Trophoblast cell (in vitro differentiated cells and primary cell): ENCODE measurements at regions not wholly inside any gene's neighbourhood (a gene's known extent, or its start where the extent isn't known, plus 50 kb on each side); places are given as distances from the start of the nearest gene placed in this dataset.

ENCODE experiments used
- DNase-seq, 2 donors: peaks; one replicate each; pipeline ENCODE4 v3.0.0-alpha.2; 2016
- H2AFZ ChIP-seq: 2 replicates; pipeline ENCODE4 v1.6.1; 2013; ENCODE audit warnings: low read length, moderate library complexity, mild to moderate bottlenecking; ENCODE audit not compliant: insufficient read depth, poor library complexity
- H2AK5ac ChIP-seq: 2 replicates; pipeline ENCODE4 v1.6.1; 2013; ENCODE audit warnings: mild to moderate bottlenecking, low read length
- H2BK120ac ChIP-seq: 2 replicates; pipeline ENCODE4 v1.6.1; 2013; ENCODE audit warnings: low read length, mild to moderate bottlenecking, moderate library complexity; ENCODE audit not compliant: insufficient read depth, poor library complexity
- H2BK12ac ChIP-seq: 2 replicates; pipeline ENCODE4 v1.6.1; 2013; ENCODE audit warnings: mild to moderate bottlenecking, low read length, moderate library complexity
- H2BK5ac ChIP-seq: 2 replicates; pipeline ENCODE4 v1.6.1; 2013; ENCODE audit warnings: low read length, low read depth, moderate library complexity, mild to moderate bottlenecking; ENCODE audit not compliant: poor library complexity
- H3K14ac ChIP-seq: 2 replicates; pipeline ENCODE4 v1.6.1; 2013; ENCODE audit warnings: mild to moderate bottlenecking, low read length
- H3K18ac ChIP-seq: 2 replicates; pipeline ENCODE4 v1.6.1; 2013; ENCODE audit warnings: mild to moderate bottlenecking, low read length
- H3K23ac ChIP-seq: 2 replicates; pipeline ENCODE4 v1.6.1; 2013; ENCODE audit warnings: low read length
- H3K27ac ChIP-seq: 2 replicates; pipeline ENCODE4 v1.5.1; 2013; ENCODE audit warnings: low read depth, mild to moderate bottlenecking, inconsistent platforms, low read length, moderate library complexity
- H3K27me3 ChIP-seq: 2 replicates; pipeline ENCODE4 v1.6.1; 2013; ENCODE audit warnings: inconsistent platforms, mild to moderate bottlenecking, low read length, moderate library complexity; ENCODE audit not compliant: insufficient read depth
- H3K36me3 ChIP-seq, 2 experiments: 1 replicate in 1 of 2; 2 replicates in 1 of 2; pipeline ENCODE4 v1.6.1; 2013; ENCODE audit warnings: low read length in 2 of 2, mild to moderate bottlenecking in 2 of 2, moderate library complexity in 1 of 2; ENCODE audit not compliant: insufficient read depth in 2 of 2, control insufficient read depth in 1 of 2
- H3K4ac ChIP-seq: 2 replicates; pipeline ENCODE4 v1.6.1; 2013; ENCODE audit warnings: low read depth, mild to moderate bottlenecking, low read length, moderate library complexity
- H3K4me1 ChIP-seq, 2 experiments: 1 replicate in 1 of 2; 2 replicates in 1 of 2; pipeline ENCODE4 v1.6.1; 2013; ENCODE audit warnings: low read length in 2 of 2, mild to moderate bottlenecking in 2 of 2, moderate library complexity in 1 of 2; ENCODE audit not compliant: insufficient read depth in 2 of 2, control insufficient read depth in 1 of 2
- H3K4me2 ChIP-seq: 2 replicates; pipeline ENCODE4 v1.6.1; 2013; ENCODE audit warnings: inconsistent platforms, mild to moderate bottlenecking, low read length, moderate library complexity
- H3K4me3 ChIP-seq: 2 replicates; pipeline ENCODE4 v1.5.1; 2013; ENCODE audit warnings: mild to moderate bottlenecking, low read depth, low read length, inconsistent platforms
- H3K79me1 ChIP-seq: one replicate; pipeline ENCODE4 v1.6.1; 2013; ENCODE audit warnings: low read length
- H3K79me2 ChIP-seq: 2 replicates; pipeline ENCODE4 v1.6.1; 2013; ENCODE audit warnings: low read length, mild to moderate bottlenecking; ENCODE audit not compliant: control insufficient read depth, insufficient read depth, poor library complexity
- H3K9ac ChIP-seq: 2 replicates; pipeline ENCODE4 v1.6.1; 2013; ENCODE audit warnings: mild to moderate bottlenecking, low read length
- H3K9me3 ChIP-seq: 2 replicates; pipeline ENCODE4 v1.6.1; 2013; ENCODE audit warnings: low read depth, mild to moderate bottlenecking, control low read depth, inconsistent platforms, low read length; ENCODE audit not compliant: insufficient read depth
- H4K12ac ChIP-seq: 2 replicates; pipeline ENCODE4 v1.6.1; 2013; ENCODE audit warnings: low read depth, mild to moderate bottlenecking, low read length, moderate library complexity
- H4K8ac ChIP-seq: 2 replicates; pipeline ENCODE4 v1.6.1; 2013; ENCODE audit warnings: low read depth, mild to moderate bottlenecking, low read length, moderate library complexity
- H4K91ac ChIP-seq: one replicate; pipeline ENCODE4 v1.6.1; 2013; ENCODE audit warnings: low read depth, mild to moderate bottlenecking, low read length, moderate library complexity
- WGBS: extraction: QIAGEN DNeasy Blood & Tissue Kit; methylation state at CpG from one replicate; pipeline ENCODE4 v1.1.7; 2013; ENCODE audit warnings: missing lambda C conversion rate; ENCODE audit not compliant: insufficient read length, insufficient coverage; ENCODE audit errors: extremely low coverage; 5-methylcytosine and 5-hydroxymethylcytosine counted together

GRCh38 chr1:30388386-30388785 lies 335.0 kb downstream of the MATN1 start:
- peaks cover 3% of the 10 kb centered on the region for H3K9me3 ChIP-seq
- no peak overlapping the region for H2AFZ ChIP-seq
- H2BK5ac ChIP-seq = no peak overlapping the region
- no peak for DNase-seq
- no peak overlapping the region for H3K4ac ChIP-seq
- no peak overlapping the region for H3K4me3 ChIP-seq
- H3K27ac ChIP-seq = no peak overlapping the region
- H3K23ac ChIP-seq = no peak overlapping the region
- no peak overlapping the region for H3K9ac ChIP-seq
- H4K91ac ChIP-seq = no peak overlapping the region
- no peak overlapping the region for H3K4me2 ChIP-seq
- H2BK12ac ChIP-seq = no peak overlapping the region
- H3K36me3 ChIP-seq = no peaks in the 10 kb centered on the region
- no peaks in the 10 kb centered on the region for H3K27me3 ChIP-seq
- WGBS = no CpG with 5 or more reads among the region's 4 CpGs
- H3K18ac ChIP-seq = no peak overlapping the region
- no peak overlapping the region for H2AK5ac ChIP-seq
- no peaks in the 10 kb centered on the region for H3K79me2 ChIP-seq
- H4K8ac ChIP-seq = no peak overlapping the region
- H4K12ac ChIP-seq = no peak overlapping the region
- H3K14ac ChIP-seq = no peak overlapping the region
- no peaks in the 10 kb centered on the region for H3K79me1 ChIP-seq
- H3K4me1 ChIP-seq = no peaks in the 10 kb centered on the region
- H2BK120ac ChIP-seq = no peak overlapping the region

GRCh38 chr1:30386156-30386926 lies 337.0 kb downstream of the MATN1 start:
- Histone ChIP-seq H3K23ac (no peak overlapping the region), H3K79me1 (no peaks in the 10 kb centered on the region), H3K79me2 (no peaks in the 10 kb centered on the region), H2AFZ (no peak overlapping the region), H3K4me2 (no peak overlapping the region), H3K18ac (no peak overlapping the region), H4K12ac (no peak overlapping the region), H3K14ac (no peak overlapping the region), H4K91ac (no peak overlapping the region), H3K4me1 (no peaks in the 10 kb centered on the region), H3K27ac (no peak overlapping the region), H4K8ac (no peak overlapping the region), H2BK12ac (no peak overlapping the region), H2AK5ac (no peak overlapping the region), H3K9me3 (peaks cover 3% of the 10 kb centered on the region), H3K27me3 (no peaks in the 10 kb centered on the region), H3K36me3 (no peaks in the 10 kb centered on the region), H2BK5ac (no peak overlapping the region), H3K4me3 (no peak overlapping the region), H3K9ac (no peak overlapping the region), H3K4ac (no peak overlapping the region), H2BK120ac (no peak overlapping the region)
- WGBS = no CpG with 5 or more reads among the region's 17 CpGs
- DNase-seq = no peak

GRCh38 chr1:30385246-30385995 lies 338.0 kb downstream of the MATN1 start:
- Histone ChIP-seq H4K8ac (no peak overlapping the region), H3K27me3 (no peaks in the 10 kb centered on the region), H3K4me2 (no peak overlapping the region), H2AFZ (no peak overlapping the region), H3K79me2 (no peaks in the 10 kb centered on the region), H4K12ac (no peak overlapping the region), H3K4me3 (no peak overlapping the region), H2BK120ac (no peak overlapping the region), H3K9me3 (peaks cover 3% of the 10 kb centered on the region), H3K18ac (no peak overlapping the region), H3K4me1 (no peaks in the 10 kb centered on the region), H4K91ac (no peak overlapping the region), H3K36me3 (no peaks in the 10 kb centered on the region), H2BK12ac (no peak overlapping the region), H3K23ac (no peak overlapping the region), H3K9ac (no peak overlapping the region), H3K27ac (no peak overlapping the region), H2AK5ac (no peak overlapping the region), H2BK5ac (no peak overlapping the region), H3K79me1 (no peaks in the 10 kb centered on the region), H3K4ac (no peak overlapping the region), H3K14ac (no peak overlapping the region)
- DNase-seq = no peak
- WGBS = no CpG with 5 or more reads among the region's 17 CpGs

- H3K79me1 ChIP-seq = no peaks in the 10 kb centered on the region
- no peak overlapping the region for H2BK5ac ChIP-seq
- no peak overlapping the region for H3K18ac ChIP-seq
- no peak overlapping the region for H2BK120ac ChIP-seq
- no peak overlapping the region for H3K4ac ChIP-seq
- H3K4me1 ChIP-seq = peaks cover 0 to 6% of the 10 kb centered on the region in 2 experiments
- no peak overlapping the region for H3K4me2 ChIP-seq
- H3K36me3 ChIP-seq = no peaks in the 10 kb centered on the region
- H3K9ac ChIP-seq = no peak overlapping the region
- H4K8ac ChIP-seq = no peak overlapping the region
- H2AFZ ChIP-seq = no peak overlapping the region
- H3K27me3 ChIP-seq = no peaks in the 10 kb centered on the region
- H3K79me2 ChIP-seq = no peaks in the 10 kb centered on the region
- no peak overlapping the region for H2AK5ac ChIP-seq
- H3K14ac ChIP-seq = no peak overlapping the region
- no peak overlapping the region for H4K91ac ChIP-seq
- no peak for DNase-seq
- peaks cover 3% of the 10 kb centered on the region for H3K9me3 ChIP-seq
- no peak overlapping the region for H3K27ac ChIP-seq
- H2BK12ac ChIP-seq = no peak overlapping the region
- WGBS = no CpG with 5 or more reads among the region's 10 CpGs
- H3K4me3 ChIP-seq = no peak overlapping the region
- no peak overlapping the region for H4K12ac ChIP-seq
- no peak overlapping the region for H3K23ac ChIP-seq
Measured at GRCh38 chr1:30384286-30385245, 338.8 kb downstream of the MATN1 start.
